GM19035 (cell line): ENCODE measurements at regions not wholly inside any gene's neighbourhood (a gene's known extent, or its start where the extent isn't known, plus 50 kb on each side); places are given as distances from the start of the nearest gene placed in this dataset.

Experiments
- ATAC-seq: cut with Tn5 transposase; IDR thresholded peaks from one replicate; pipeline ENCODE4 v1.9.1; 2021; ENCODE audit not compliant: unreplicated experiment

DNA sequence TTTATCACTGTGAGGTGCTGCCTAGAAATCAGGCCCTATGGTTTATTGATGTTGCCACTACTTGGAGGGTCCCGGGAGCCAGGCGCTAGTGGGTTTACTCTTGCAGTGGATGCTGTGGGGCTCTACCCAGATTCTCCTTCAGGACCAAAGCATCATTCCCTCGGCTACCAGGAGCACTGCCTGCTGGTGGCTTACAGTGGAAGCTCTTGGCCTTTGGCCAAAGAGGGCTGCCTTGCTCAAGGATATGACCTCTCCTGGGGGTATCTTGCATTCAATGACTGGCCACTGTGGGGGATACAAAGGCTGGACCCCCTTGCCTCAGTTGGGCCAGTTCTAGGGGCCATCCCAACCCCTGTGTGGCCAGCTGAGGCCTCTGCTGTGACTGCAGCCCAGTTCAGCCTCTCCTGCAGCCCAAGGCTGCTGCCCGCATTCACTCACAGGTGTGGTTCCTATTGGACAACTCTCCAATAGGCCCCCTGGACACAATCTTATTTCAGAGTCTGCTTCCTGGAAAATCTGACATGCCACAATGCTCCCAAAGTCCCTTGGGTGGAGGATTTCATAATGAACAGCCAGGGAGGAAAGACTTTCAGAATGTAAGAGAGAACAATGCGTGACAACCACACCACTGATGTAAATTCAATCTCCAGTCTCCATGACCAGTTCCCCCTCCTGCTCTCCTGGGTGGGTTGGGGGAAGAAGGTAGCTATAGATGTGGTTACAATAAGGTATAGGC lies 196.3 kb downstream of the SNX10 start:
- no peak for ATAC-seq

DNA sequence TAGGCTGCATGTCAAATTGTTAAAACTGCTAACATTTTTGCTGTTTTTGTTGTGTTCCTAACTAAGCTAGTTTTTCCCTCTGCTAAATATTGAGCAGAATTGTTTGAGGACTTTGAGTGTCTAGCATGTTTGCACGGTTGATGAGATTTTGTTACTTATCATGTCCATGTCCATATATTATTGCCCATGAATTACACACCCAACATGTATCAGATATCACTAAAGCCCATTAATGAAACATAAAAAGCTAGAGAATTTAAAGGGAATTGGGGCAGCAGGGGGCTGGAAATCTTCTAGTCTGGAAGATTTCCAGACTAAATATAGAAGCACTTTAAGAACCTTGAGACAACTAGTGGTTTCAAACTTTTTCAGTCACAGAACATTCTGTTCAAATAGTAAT lies 197.7 kb downstream of the SNX10 start:
- no peak for ATAC-seq

DNA sequence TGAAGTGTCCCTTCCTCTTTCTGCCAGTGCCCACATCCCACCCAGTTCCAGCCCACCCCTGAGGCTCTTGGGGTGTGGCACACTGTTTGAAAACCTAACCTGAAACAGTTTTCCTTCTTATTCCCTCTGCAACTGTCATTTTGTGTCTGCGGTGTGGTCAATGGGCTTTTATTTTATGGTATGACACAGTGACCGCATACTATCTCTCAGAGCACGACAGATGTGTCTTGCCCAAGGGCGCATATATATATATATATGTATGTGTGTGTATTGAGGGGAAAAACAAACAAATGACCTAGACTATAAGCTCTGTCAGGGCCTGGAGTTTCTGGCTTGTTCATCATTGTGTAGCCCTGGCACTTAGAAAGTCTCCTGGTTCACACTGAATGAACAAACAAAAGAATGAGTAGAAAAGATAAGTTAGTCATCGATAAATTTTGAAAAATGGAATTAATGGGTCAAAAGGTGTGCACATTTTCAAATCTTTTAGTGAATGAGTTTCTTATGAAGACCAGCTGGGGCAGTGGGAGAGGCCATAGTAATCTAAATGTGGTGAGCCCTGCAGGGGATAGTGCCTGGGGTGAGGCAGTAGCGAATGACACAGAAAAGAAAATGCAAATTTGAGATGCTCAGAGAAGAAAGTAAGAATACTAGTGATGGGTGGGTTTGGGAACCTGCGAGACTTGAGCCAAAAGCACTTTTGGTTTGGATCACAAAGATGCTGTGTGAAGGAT lies 198.4 kb downstream of the SNX10 start:
- ATAC-seq, result no peak

DNA sequence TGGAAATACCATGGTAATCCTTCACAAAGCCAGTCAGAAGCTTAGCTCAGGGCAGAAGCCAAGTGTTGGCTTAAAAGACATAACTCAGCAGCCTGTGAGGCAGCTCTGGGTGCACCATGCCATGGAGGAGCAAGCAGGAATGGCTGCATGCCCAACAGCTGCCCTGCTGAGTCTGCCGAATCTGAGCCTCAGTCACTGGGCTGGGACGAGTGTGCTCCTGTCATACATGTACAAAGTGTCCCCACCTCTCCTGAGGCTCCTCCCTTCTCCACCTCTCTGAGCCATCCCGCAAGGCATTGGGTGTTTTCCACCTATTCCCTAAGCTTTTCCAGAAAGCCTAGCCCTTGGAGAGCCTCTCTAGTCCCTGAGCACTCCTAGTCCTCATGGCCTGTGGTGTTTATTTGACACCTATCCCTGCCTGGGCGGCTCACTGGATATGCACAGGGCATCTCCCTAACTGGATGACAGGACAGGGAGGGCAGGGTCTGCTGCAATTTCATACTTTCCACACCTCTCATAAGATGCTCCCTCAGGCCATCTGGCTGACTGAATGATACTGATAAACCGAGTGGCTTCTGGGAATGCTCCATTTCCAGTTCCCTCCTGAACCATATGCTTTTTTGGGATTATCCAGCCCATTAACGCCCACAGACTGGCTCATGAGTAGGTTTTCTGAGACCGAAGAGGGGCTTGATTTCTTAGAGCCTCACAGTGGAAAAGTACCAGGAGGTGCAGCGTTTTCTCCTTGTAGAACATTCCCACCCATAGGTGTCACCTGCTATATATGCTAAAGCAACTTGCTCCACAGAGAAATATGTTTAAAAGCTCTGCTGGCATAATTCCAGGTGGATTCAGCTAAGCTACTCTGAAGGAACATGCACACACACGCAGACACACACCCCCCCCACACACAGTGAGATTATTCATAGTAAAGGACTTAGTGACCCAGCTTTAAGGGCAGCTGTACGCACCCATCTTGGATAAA lies 199.3 kb downstream of the SNX10 start:
- ATAC-seq, result no peak

DNA sequence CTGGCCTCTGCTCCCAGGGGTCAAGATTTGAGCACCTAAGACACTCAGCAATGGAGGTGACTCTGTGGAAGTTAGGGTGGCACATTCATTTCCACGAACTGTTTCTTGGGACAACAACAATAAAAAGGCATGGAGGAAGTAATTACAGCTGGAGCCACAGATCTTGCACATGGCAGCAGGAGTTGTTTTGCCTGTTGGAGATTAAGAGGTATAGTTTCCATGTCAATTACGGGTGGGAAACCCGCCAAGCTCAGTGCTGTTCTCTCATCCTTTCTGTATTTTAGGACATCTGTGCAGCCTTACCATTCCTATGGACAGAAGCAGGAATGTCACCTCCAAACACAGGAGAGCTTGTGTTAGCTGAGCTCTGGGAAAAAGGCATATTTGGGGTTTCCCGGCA lies 201.2 kb downstream of the SNX10 start:
- no peak for ATAC-seq

DNA sequence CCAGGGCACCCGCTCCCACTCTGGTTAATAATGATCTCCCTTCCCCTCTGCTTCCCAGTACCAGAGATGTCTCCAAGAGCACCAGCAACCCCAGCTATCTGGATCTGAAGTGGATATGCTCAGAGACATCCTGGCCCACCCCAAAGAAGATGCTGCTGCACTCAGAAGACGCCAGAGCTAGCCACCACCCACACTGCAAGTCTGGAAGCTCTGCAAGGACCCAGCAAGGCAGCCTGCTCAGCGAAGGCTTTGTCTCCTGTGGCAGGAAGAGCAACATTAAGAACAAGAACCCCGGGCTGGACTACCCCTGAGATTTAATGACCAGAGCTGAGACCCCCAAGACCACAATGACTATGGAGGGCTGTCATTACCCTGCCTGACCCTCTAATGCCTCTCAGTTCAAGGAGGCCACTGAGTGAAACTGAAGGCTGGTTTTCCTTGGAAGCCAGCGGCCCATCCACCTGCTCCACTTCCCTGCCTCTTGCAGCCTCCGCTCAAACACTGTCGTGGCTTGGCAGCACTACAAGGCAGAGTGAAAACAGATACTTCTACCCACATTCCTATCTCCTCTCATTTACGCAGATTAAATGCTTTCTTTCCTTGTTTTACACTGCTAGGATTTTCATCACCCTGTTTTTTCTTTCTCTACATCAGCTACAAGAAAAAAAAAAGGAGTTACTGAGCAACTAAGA lies 202.2 kb downstream of the SNX10 start:
- no peak for ATAC-seq

DNA sequence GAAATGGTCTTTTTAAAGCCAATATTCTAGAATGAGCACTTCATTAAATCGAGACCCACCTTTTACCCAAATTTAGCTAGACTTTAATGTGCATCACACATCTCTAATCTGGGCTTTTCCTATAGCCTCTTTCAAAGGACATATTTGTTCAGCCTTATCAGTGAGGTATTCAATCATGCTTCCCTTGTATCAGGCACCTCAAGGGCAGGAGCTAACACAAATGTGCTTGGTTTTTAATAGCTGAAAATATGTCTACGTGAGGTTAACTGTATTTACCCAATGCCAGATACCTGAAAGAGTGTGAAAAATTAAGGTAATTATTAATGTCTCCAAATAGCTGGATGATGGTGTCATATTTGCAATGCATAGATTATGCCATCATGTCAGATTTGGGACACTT lies 203.9 kb downstream of the SNX10 start:
- no peak for ATAC-seq

DNA sequence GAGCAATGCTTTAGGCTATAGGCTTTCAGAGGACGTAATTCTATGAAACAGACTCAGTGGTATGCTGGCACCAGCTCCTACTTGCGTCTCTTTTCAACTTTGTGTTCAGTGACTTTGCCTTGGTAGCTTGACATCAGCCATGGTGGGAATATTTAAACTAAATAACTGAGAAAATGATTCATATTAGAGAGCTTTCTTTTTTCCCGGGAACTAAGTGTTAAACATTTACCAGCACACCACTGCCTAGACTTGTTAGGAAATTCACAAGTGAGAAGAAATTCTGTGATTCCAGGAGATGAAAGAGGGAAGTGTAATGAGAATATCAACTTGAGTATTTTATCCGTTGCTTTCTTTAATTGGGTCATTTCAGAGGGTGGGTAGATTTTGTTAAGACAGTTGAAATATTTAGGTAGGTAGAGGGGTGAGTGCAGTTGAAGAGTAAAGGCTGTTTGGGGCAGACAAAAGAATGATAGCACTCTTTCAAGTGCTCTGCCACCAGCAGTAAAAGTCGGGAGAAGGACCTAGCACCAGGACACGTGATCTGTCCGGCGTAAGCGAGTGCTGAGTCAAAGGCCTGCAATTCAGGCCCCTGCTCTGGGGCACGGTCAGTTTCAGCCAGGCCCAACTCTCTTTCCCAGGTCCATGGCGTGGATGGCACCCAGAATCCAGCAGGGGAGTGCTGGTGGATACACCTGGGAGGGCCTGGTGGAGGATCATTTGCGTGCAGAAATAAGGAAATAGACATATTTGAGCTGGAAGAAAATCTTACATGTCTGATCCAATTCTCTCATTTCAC lies 206.3 kb downstream of the SNX10 start:
- no peak for ATAC-seq

DNA sequence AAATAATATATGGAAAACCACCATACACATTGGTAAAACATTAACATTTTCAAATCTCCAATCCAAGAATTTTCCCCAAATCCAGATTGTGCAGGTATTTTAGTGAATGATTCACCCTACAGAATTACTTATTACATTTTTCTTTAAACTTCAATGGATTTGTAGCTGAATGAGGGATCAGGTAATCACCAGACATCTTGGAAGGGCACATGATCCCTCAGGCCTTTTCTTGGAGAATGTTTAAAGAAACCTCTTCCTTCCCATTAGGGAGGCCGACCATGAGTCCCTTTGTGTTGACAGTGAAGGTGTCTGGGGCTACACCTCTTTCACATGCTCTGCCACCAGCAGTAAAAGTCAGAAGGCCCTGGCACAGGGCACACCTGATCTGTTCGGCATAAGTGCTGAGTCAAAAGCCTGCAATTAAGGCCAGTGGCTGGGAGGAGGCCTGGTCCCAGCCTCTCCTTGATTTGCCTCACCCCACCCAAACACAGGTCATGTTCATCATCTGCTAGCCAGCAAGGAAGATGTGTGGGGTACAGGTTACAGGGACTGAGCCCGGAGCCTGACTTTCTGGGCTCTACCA lies 207.7 kb downstream of the SNX10 start:
- no peak for ATAC-seq

DNA sequence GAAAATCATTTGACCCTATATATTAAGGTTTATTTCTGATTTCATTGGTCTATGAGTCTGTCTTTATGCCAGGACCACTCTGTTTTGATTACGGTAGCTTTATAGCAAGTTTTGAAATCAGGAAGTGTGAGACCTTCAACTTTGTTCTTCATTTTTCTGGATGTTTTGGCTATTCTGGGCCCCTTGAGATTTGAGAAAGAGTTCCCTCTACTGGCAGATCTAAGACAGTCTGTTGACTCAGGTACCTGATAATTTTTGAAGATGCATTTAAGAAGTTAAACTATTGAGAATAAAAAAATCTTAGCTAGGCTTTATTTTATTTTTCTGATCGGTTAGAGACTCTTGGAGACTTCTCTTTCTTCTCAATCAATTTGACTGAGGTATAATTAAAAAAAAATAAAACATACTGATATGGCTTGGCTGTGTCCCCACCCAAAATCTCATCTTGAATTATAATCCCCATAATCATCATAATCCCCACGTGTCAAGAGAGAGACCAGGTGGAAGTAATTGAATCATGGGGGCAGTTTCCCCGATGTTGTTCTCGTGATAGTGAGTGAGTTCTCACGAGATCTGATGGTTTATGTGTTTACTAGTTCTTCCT lies 209.2 kb downstream of the SNX10 start:
- peak; percentile 65 for ATAC-seq

DNA sequence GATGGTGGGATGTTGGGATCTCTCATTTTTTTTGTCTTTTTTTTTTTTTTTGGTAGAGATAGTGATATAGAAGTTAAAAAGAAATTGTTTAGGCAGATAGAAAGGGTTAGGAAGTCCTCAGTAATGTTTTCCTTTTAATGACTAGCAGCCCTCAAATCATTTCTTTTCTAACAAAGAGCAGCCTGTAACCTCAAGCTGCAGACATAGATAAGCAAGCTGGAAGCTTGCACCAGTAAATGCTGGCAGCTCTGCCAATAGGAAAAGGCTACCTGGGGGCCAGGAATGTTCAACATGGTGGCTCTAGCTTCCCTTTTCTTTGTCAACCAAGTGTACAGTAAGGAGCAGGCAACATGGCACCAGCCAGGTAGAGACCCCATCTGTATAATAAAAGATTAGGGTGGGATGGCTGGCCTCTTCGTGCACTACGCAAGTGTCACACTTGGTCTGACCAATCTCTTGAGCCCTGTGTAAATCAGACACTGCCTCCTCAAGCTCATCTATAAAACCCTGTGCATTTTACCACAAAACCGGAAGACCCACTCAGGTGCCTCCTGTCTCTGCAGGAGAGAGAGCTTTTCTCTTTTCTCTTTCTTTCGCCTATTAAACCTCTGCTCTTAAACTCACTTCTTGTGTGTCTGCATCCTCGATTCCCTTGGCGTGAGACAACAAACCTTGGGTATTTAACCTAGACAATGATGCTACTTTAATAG lies 212.9 kb downstream of the SNX10 start:
- ATAC-seq, result no peak

DNA sequence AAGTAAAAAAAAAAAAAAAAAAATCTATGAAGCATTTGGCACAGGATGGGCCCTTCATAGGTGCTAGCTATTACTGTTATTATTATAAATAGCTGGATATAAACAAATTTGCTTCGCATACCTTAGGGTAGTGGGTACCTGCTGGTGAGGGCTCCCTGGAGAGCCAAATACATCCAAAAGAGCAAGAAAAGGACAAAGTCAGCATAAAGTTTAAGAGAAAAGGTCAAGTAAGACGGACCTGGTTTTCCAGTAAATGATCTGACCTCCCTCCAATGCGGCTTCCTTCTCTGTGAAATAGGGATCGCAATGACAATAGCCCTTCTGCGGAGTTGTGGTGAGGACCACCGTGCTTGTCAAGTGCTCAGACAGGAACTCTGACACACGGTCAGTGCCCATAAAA lies 214.5 kb downstream of the SNX10 start:
- no peak for ATAC-seq

DNA sequence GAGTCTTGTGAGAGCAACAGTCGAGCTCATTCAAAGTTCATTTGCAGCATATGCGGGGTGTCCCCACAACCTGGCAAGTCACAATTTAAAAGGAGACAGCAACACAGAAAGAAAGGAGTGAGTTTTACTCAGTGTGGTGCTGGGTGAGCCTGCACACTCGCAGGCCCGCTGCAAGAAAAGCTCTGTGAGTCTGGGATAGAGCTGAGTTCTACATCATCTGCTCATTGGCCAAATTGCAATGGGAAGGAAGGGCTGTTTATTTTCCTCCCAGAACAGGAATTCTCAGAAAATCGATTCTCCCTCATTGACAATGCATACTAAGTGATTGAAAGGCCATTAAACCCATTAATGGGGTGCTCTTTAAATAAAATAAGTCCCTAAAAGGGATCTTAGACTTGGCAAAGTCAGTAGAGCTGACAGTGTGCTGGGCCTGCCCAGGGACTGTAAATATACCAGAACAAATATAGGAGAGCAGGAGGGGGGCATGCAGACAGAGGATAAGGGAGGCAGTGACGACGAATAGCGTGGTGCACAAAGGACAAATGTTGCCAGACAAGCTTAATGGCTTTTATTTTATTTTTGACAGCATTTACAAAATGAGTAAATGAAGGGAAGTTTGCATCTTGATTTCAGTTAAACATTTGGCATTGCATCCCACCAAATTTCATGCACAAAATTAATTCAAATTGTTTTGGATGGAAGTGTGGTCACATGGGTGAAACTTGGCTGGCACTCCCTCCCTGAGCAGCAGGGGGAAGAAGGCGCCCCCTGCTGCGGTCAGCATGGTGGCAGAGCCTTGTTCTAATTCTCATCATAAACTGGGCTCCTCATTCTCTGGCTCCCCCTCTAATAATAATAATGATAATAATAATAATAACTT lies 215.7 kb downstream of the SNX10 start:
- no peak for ATAC-seq

DNA sequence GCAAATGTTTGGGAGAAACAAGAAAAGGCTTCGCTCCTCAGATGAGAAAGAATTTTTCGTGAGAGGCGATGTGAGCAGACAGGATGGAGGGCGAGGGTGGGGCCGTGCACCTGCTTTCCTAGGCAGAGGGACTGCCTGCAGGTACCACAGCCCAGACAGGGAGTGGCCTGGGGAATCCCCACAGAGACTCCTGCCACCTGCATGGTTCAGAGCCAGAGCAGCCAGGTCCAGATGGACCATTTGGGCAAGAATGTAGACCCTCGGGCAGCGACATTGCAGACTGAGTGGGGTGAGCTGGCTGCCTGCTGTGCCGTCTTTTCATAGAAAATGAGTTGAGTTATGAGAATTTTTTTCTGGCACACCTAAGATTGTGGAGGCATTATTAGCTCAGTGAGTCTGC lies 216.8 kb downstream of the SNX10 start:
- no peak for ATAC-seq

DNA sequence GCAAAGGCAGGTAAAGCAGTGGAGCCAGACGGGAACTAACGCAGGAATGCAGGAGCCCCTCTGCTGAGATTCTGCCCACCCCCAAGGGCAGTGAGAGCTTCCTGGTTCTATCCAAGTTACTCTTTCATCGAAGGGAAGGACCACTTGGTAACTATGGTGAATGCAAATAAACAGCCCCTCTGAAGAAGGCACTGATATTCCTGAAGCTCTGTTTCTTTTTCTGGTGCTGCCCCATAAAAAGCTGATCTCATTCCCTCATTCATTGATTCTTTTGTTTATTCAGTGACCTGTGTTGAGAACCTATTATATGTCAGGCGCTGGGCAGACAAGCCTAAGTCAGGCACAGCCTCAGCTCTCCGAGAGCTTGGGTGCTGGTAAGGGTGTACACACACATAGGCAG lies 217.3 kb downstream of the SNX10 start:
- no peak for ATAC-seq

DNA sequence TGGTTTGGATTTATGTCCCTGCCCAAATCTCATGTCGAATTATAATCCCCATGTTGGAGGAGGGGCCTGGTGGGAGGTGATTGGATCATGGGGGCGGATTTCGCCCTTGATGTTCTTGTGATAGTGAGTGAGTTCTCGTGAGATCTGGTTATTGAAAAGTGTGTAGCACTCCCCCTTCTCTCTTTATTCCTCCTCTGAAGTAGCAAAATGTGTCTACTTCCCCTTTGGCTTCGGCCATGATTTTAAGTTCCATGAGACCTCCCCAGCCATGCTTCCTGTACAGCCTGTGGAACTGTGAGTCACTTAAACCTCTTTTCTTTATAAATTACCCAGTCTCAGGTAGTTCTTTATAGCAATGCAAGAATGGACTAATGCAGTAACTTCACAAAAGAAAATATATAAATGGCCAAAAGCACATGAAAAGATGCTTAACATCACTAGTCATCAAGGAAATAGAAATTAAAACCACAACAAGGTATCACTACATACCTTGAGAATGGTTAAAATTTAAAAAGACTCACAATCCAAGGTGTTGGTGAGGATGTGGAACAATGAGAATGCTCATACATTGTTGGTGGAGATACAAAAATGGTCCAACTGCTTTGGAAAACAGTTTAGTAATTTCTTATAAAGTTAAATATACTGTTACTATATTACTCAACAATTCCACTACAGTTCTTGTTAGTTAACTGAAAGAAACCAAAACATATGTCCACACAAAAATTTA lies 218.7 kb downstream of the SNX10 start:
- no peak for ATAC-seq

DNA sequence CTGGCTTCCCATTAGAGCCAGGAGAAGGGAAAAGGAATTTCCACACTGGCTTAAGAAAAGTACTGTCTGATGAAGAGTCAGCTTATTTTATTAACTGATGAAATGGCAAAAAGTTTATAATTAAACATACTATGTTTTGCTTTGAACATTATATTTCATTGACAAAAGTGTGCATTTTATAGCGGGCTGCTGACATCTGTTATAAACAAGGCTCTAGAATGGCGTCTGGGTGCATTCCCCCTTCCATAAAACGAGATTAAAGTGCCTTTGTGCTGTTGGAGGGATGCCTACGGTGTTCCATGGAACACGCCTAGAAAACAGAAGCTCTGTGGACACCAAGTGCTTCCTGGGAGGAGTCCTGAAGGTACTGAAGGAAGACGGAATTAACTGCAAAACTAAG lies 220.2 kb downstream of the SNX10 start:
- no peak for ATAC-seq
